DMS79 (cell line): ENCODE measurements at regions not wholly inside any gene's neighbourhood (a gene's known extent, or its start where the extent isn't known, plus 50 kb on each side); places are given as distances from the start of the nearest gene placed in this dataset.

Source experiments
- DNase-seq: peaks from one replicate; lab custom pipeline; 2025; lab: John Stamatoyannopoulos, UW

- DNase-seq: no peak
Observed at GRCh38 chr14:97517566-97518234, 720.5 kb downstream of the VRK1 start.

GRCh38 chr14:97523936-97524335 lies 726.8 kb downstream of the VRK1 start:
- no peak for DNase-seq

- DNase-seq: no peak
Observed at GRCh38 chr14:97524589-97525319, 727.6 kb downstream of the VRK1 start.

GRCh38 chr14:97527993-97528392 lies 730.8 kb downstream of the VRK1 start:
- no peak for DNase-seq

- DNase-seq: no peak
Observed at GRCh38 chr14:97532052-97532451, 734.9 kb downstream of the VRK1 start.

- no peak for DNase-seq
Observed at GRCh38 chr14:97536421-97536820, 739.2 kb downstream of the VRK1 start.

GRCh38 chr14:97538749-97539410 lies 741.7 kb downstream of the VRK1 start:
- no peak for DNase-seq

GRCh38 chr14:97539411-97539795 lies 742.2 kb downstream of the VRK1 start:
- DNase-seq: no peak

- no peak for DNase-seq
Observed at GRCh38 chr14:97539884-97540283, 742.7 kb downstream of the VRK1 start.

GRCh38 chr14:97543221-97543620 lies 746.0 kb downstream of the VRK1 start:
- no peak for DNase-seq

GRCh38 chr14:97543816-97544215 lies 746.6 kb downstream of the VRK1 start:
- DNase-seq: no peak

GRCh38 chr14:97544571-97544970 lies 747.4 kb downstream of the VRK1 start:
- DNase-seq: no peak

- no peak for DNase-seq
Observed at GRCh38 chr14:97546491-97547230, 749.5 kb downstream of the VRK1 start.

- no peak for DNase-seq
Observed at GRCh38 chr14:97550463-97550862, 753.3 kb downstream of the VRK1 start.

GRCh38 chr14:97554597-97554996 lies 757.4 kb downstream of the VRK1 start:
- no peak for DNase-seq

- DNase-seq: no peak
Observed at GRCh38 chr14:97564334-97564733, 767.2 kb downstream of the VRK1 start.

- DNase-seq: no peak
Observed at GRCh38 chr14:97571201-97571600, 774.0 kb downstream of the VRK1 start.

- no peak for DNase-seq
Observed at GRCh38 chr14:97571866-97572555, 774.8 kb downstream of the VRK1 start.

- no peak for DNase-seq
Observed at GRCh38 chr14:97572583-97573458, 775.6 kb downstream of the VRK1 start.

- no peak for DNase-seq
Observed at GRCh38 chr14:97575677-97576076, 778.5 kb downstream of the VRK1 start.

GRCh38 chr14:97578982-97579548 lies 781.9 kb downstream of the VRK1 start:
- DNase-seq: no peak
